ENCODE measurements at regions not wholly inside any gene's neighbourhood (a gene's known extent, or its start where the extent isn't known, plus 50 kb on each side); places are given as distances from the start of the nearest gene placed in this dataset.

DNA sequence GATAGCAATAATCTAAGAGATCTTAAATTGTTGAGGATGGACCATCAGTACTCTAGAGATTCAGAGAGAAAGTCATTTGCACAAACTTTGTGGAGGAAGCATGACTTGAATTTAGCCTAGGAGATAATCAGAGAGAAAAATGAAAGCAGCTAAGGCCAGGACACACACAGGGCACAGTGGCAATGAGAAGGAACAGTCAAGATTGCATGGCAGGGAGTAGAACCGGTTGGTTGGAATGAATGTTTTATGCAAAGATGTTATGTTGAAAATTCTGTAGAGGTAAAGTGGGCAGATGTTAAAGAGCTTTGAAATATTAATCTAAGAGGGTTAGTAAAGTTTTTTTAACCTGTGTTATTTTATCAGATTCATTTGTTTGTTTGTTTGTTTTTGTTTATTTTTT is 521.8 kb downstream of the GATA3 start:
- H3K4me3 ChIP-seq (ENCODE audit: extremely low read depth, insufficient read depth, low read length, poor library complexity, severe bottlenecking): no peak overlapping the region
- H3K36me3 ChIP-seq (ENCODE audit: control insufficient read depth, insufficient read depth, low read length): no peaks in the 10 kb centered on the region
- H3K9me3 ChIP-seq (ENCODE audit: control insufficient read depth, low read length): no peaks in the 10 kb centered on the region
- H3K4me1 ChIP-seq (ENCODE audit: control insufficient read depth, insufficient read depth, low read length, poor library complexity, severe bottlenecking): peaks cover 3% of the 10 kb centered on the region
- H3K27ac ChIP-seq (ENCODE audit: low read depth, low read length, severe bottlenecking): no peak overlapping the region
- WGBS, 2 experiments (ENCODE audit: insufficient coverage in 2 of 2): 87 to 100% methylated on average over 1 of the region's 1 CpG

- Histone ChIP-seq H3K36me3 (ENCODE audit: control insufficient read depth, insufficient read depth, low read length) (no peaks in the 10 kb centered on the region), H3K9me3 (ENCODE audit: control insufficient read depth, low read length) (no peaks in the 10 kb centered on the region), H3K4me3 (ENCODE audit: extremely low read depth, insufficient read depth, low read length, poor library complexity, severe bottlenecking) (no peak overlapping the region), H3K4me1 (ENCODE audit: control insufficient read depth, insufficient read depth, low read length, poor library complexity, severe bottlenecking) (peaks cover 5% of the 10 kb centered on the region), H3K27ac (ENCODE audit: low read depth, low read length, severe bottlenecking) (no peak overlapping the region)
- 96 to 100% methylated on average over 1 to 2 of the region's 3 CpGs for WGBS, 2 experiments (ENCODE audit: insufficient coverage in 2 of 2)
These were observed 522.4 kb downstream of the GATA3 start for GRCh38 chr10:8576911-8577310.

- Histone ChIP-seq H3K27ac (ENCODE audit: low read depth, low read length, severe bottlenecking) (no peak overlapping the region), H3K4me1 (ENCODE audit: control insufficient read depth, insufficient read depth, low read length, poor library complexity, severe bottlenecking) (peaks cover 5% of the 10 kb centered on the region), H3K9me3 (ENCODE audit: control insufficient read depth, low read length) (no peaks in the 10 kb centered on the region), H3K4me3 (ENCODE audit: extremely low read depth, insufficient read depth, low read length, poor library complexity, severe bottlenecking) (no peak overlapping the region), H3K36me3 (ENCODE audit: control insufficient read depth, insufficient read depth, low read length) (no peaks in the 10 kb centered on the region)
- 83 to 98% methylated on average over 6 to 7 of the region's 7 CpGs for WGBS, 2 experiments (ENCODE audit: insufficient coverage in 2 of 2)
These were observed 523.2 kb downstream of the GATA3 start for GRCh38 chr10:8577686-8578085.

- 92 to 96% methylated on average over 8 to 9 of the region's 11 CpGs for WGBS, 2 experiments (ENCODE audit: insufficient coverage in 2 of 2)
- Histone ChIP-seq H3K4me1 (ENCODE audit: control insufficient read depth, insufficient read depth, low read length, poor library complexity, severe bottlenecking) (peaks cover 5% of the 10 kb centered on the region), H3K27ac (ENCODE audit: low read depth, low read length, severe bottlenecking) (no peak overlapping the region)
These were observed 527.2 kb downstream of the GATA3 start for GRCh38 chr10:8581521-8582225.

DNA sequence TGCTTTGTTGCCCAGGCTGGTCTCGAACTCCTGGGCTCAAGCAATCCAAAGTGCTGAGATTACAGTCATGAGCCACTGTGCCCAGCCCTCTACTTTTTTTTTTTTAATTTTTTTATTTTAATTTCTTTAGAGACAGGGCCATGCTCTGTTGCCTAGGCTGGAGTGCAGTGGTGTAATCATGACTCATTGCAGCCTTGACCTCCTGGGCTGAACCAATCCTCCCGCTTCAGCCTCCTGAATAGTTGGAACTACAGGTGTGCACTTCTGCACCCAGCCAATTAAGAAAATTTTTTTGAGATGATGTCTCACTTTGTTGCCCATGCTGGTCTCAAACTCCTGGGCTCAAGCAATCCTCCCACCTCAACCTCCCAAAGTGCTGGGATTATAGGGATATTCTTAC is 528.6 kb downstream of the GATA3 start:
- H3K9me3 ChIP-seq (ENCODE audit: control insufficient read depth, low read length): no peaks in the 10 kb centered on the region
- 89 to 100% methylated on average over 1 of the region's 2 CpGs for WGBS, 2 experiments (ENCODE audit: insufficient coverage in 2 of 2)
- no peak overlapping the region for H3K4me3 ChIP-seq (ENCODE audit: extremely low read depth, insufficient read depth, low read length, poor library complexity, severe bottlenecking)
- H3K36me3 ChIP-seq (ENCODE audit: control insufficient read depth, insufficient read depth, low read length): no peaks in the 10 kb centered on the region
- H3K4me1 ChIP-seq (ENCODE audit: control insufficient read depth, insufficient read depth, low read length, poor library complexity, severe bottlenecking): peaks cover 5% of the 10 kb centered on the region
- no peak overlapping the region for H3K27ac ChIP-seq (ENCODE audit: low read depth, low read length, severe bottlenecking)

More at GRCh38 chr10:8581521-8582225, 527.2 kb downstream of the GATA3 start:
- Histone ChIP-seq H3K9me3 (ENCODE audit: control insufficient read depth, low read length) (no peaks in the 10 kb centered on the region), H3K4me3 (ENCODE audit: extremely low read depth, insufficient read depth, low read length, poor library complexity, severe bottlenecking) (no peak overlapping the region), H3K36me3 (ENCODE audit: control insufficient read depth, insufficient read depth, low read length) (no peaks in the 10 kb centered on the region)

GRCh38 chr10:8584666-8585065 is 530.2 kb downstream of the GATA3 start:
- WGBS, 2 experiments (ENCODE audit: insufficient coverage in 2 of 2): 83 to 90% methylated on average over 2 of the region's 2 CpGs
- Histone ChIP-seq H3K9me3 (ENCODE audit: control insufficient read depth, low read length) (no peaks in the 10 kb centered on the region), H3K4me1 (ENCODE audit: control insufficient read depth, insufficient read depth, low read length, poor library complexity, severe bottlenecking) (peaks cover 5% of the 10 kb centered on the region), H3K36me3 (ENCODE audit: control insufficient read depth, insufficient read depth, low read length) (no peaks in the 10 kb centered on the region), H3K27ac (ENCODE audit: low read depth, low read length, severe bottlenecking) (no peak overlapping the region), H3K4me3 (ENCODE audit: extremely low read depth, insufficient read depth, low read length, poor library complexity, severe bottlenecking) (no peak overlapping the region)

DNA sequence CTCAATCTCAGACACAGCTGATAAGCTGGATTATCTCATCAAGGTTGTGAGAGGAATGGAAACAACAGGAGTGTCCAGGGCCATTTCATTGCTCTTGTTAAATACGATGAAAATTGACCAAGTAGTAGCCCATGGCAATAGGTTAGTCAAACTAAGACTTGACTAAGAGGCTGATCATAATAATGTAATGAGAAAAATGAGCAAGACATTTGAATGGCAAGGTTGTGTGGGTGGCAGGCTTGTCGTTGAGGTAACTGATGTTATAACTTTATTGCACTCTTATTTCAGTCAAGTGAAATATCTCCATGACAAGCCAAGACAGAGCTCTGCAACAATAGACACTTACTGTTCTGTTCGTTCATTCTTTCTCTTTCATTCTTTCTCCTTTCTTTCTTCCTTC is 532.0 kb downstream of the GATA3 start:
- no peak overlapping the region for H3K27ac ChIP-seq (ENCODE audit: low read depth, low read length, severe bottlenecking)
- H3K4me1 ChIP-seq (ENCODE audit: control insufficient read depth, insufficient read depth, low read length, poor library complexity, severe bottlenecking): no peaks in the 10 kb centered on the region
- H3K9me3 ChIP-seq (ENCODE audit: control insufficient read depth, low read length): no peaks in the 10 kb centered on the region
- WGBS, 2 experiments (ENCODE audit: insufficient coverage in 2 of 2): 87 to 95% methylated on average over 2 of the region's 3 CpGs
- no peaks in the 10 kb centered on the region for H3K36me3 ChIP-seq (ENCODE audit: control insufficient read depth, insufficient read depth, low read length)
- no peak overlapping the region for H3K4me3 ChIP-seq (ENCODE audit: extremely low read depth, insufficient read depth, low read length, poor library complexity, severe bottlenecking)

DNA sequence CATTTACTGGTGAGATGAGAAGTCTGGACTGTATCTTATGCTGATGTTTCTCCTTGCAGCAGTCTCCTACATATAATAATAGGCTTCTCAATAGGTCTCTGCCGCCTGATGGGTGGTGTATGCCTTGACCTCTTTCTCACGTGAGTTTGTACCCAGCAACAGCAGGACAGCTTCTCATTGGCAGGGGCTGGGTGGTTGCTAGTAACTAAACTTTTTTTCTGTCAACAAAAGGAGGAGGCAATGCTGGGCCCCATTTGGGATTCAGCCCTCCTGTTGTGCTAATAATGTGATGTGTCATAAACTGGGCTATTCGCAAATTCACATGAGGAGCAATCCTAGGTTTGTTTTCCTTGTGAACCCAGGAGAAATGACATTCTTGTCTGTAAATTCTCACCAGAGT is 533.6 kb downstream of the GATA3 start:
- Histone ChIP-seq H3K4me3 (ENCODE audit: extremely low read depth, insufficient read depth, low read length, poor library complexity, severe bottlenecking) (no peak overlapping the region), H3K27ac (ENCODE audit: low read depth, low read length, severe bottlenecking) (no peak overlapping the region), H3K4me1 (ENCODE audit: control insufficient read depth, insufficient read depth, low read length, poor library complexity, severe bottlenecking) (no peaks in the 10 kb centered on the region), H3K36me3 (ENCODE audit: control insufficient read depth, insufficient read depth, low read length) (no peaks in the 10 kb centered on the region), H3K9me3 (ENCODE audit: control insufficient read depth, low read length) (no peaks in the 10 kb centered on the region)
- WGBS, 2 experiments (ENCODE audit: insufficient coverage in 2 of 2): 70 to 100% methylated on average over 1 to 2 of the region's 3 CpGs

GRCh38 chr10:8590518-8590917 is 536.0 kb downstream of the GATA3 start:
- no peaks in the 10 kb centered on the region for H3K4me1 ChIP-seq (ENCODE audit: control insufficient read depth, insufficient read depth, low read length, poor library complexity, severe bottlenecking)
- no peaks in the 10 kb centered on the region for H3K9me3 ChIP-seq (ENCODE audit: control insufficient read depth, low read length)
- no peaks in the 10 kb centered on the region for H3K36me3 ChIP-seq (ENCODE audit: control insufficient read depth, insufficient read depth, low read length)
- no peak overlapping the region for H3K4me3 ChIP-seq (ENCODE audit: extremely low read depth, insufficient read depth, low read length, poor library complexity, severe bottlenecking)
- H3K27ac ChIP-seq (ENCODE audit: low read depth, low read length, severe bottlenecking): no peak overlapping the region

GRCh38 chr10:8591640-8592039 is 537.2 kb downstream of the GATA3 start:
- no peaks in the 10 kb centered on the region for H3K4me1 ChIP-seq (ENCODE audit: control insufficient read depth, insufficient read depth, low read length, poor library complexity, severe bottlenecking)
- WGBS, 2 experiments (ENCODE audit: insufficient coverage in 2 of 2): 60% methylated on average over 1 of the region's 7 CpGs; no CpG with 5 or more reads in 1 of the 2 experiments
- no peaks in the 10 kb centered on the region for H3K36me3 ChIP-seq (ENCODE audit: control insufficient read depth, insufficient read depth, low read length)
- H3K9me3 ChIP-seq (ENCODE audit: control insufficient read depth, low read length): no peaks in the 10 kb centered on the region
- H3K4me3 ChIP-seq (ENCODE audit: extremely low read depth, insufficient read depth, low read length, poor library complexity, severe bottlenecking): no peak overlapping the region
- no peak overlapping the region for H3K27ac ChIP-seq (ENCODE audit: low read depth, low read length, severe bottlenecking)

GRCh38 chr10:8594176-8594575 is 539.7 kb downstream of the GATA3 start:
- H3K27ac ChIP-seq (ENCODE audit: low read depth, low read length, severe bottlenecking): no peak overlapping the region
- 87 to 100% methylated on average over 3 to 5 of the region's 8 CpGs for WGBS, 2 experiments (ENCODE audit: insufficient coverage in 2 of 2)

More at GRCh38 chr10:8594176-8594575, 539.7 kb downstream of the GATA3 start:
- H3K4me3 ChIP-seq (ENCODE audit: extremely low read depth, insufficient read depth, low read length, poor library complexity, severe bottlenecking): no peak overlapping the region
- H3K9me3 ChIP-seq (ENCODE audit: control insufficient read depth, low read length): no peaks in the 10 kb centered on the region
- no peaks in the 10 kb centered on the region for H3K4me1 ChIP-seq (ENCODE audit: control insufficient read depth, insufficient read depth, low read length, poor library complexity, severe bottlenecking)
- H3K36me3 ChIP-seq (ENCODE audit: control insufficient read depth, insufficient read depth, low read length): no peaks in the 10 kb centered on the region
